HepG2 (cell line): ENCODE measurements at regions not wholly inside any gene's neighbourhood (a gene's known extent, or its start where the extent isn't known, plus 50 kb on each side); places are given as distances from the start of the nearest gene placed in this dataset.

Experiments used
- CENPX ChIP-seq: sonication (generic); formaldehyde crosslinking; IDR thresholded peaks from 2 replicates; pipeline ENCODE4 v1.9.0; 2021; ENCODE audit warnings: mild to moderate bottlenecking, missing genetic modification reagents, moderate library complexity
- MYNN ChIP-seq: sonication (generic); formaldehyde crosslinking; IDR thresholded peaks from 2 replicates; pipeline ENCODE4 v1.4.0; 2020; ENCODE audit warnings: mild to moderate bottlenecking, low read depth, missing genetic modification reagents

DNA sequence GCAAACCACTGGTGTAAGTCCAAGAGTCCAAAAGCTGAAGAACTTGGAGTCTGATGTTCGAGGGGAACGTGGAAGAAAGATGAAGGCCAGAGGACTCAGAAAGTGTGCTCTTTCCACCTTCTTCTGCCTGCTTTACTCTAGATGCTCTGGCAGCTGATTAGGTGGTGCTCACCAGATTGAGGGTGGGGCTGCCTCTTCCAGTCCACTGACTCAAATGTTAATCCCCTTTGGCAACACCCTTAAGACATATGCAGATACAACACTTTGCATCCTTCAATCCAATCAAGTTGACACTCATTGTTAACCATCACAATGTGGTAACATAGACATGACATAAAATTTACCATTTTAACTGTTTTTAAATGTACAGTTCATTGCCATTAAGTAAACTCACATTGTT, 249.5 kb downstream of the COG6 start:
- TF ChIP-seq MYNN (CRISPR knock-in tag), result no peak
- TF ChIP-seq CENPX (CRISPR knock-in tag), result no peak
